GM12878 (cell line): ENCODE measurements at regions not wholly inside any gene's neighbourhood (a gene's known extent, or its start where the extent isn't known, plus 50 kb on each side); places are given as distances from the start of the nearest gene placed in this dataset.

Experiments used
- CHD2 ChIP-seq: IDR thresholded peaks from 2 replicates; pipeline ENCODE4 v1.6.1; 2011; ENCODE audit warnings: low read depth, low read length, improper control_type of control experiment, borderline replicate concordance
- DPF2 ChIP-seq: fragments of 450-650 bp; IDR thresholded peaks from 2 replicates; pipeline ENCODE4 v1.6.1; 2017; ENCODE audit warnings: mild to moderate bottlenecking
- MTA3 ChIP-seq: IDR thresholded peaks from 2 replicates; pipeline ENCODE4 v1.6.1; 2012; ENCODE audit warnings: low read length, inconsistent platforms, borderline replicate concordance
- NR2C2 ChIP-seq: IDR thresholded peaks from 2 replicates; pipeline ENCODE4 v1.6.1; 2011; ENCODE audit warnings: borderline replicate concordance, low read depth; ENCODE audit not compliant: control insufficient read depth, insufficient read length
- SMAD1 ChIP-seq: fragments of 450-650 bp; IDR thresholded peaks from 2 replicates; pipeline ENCODE4 v1.6.1; 2018; ENCODE audit warnings: mild to moderate bottlenecking, low read depth; ENCODE audit not compliant: partially characterized antibody
- SP1 ChIP-seq: IDR thresholded peaks from one replicate; pipeline ENCODE4 v1.6.1; 2011; ENCODE audit warnings: low read depth, low read length
- TF ChIP-seq, protein P1 (sequence below): IDR thresholded peaks from 2 replicates; pipeline ENCODE4 v1.6.1; 2011; ENCODE audit warnings: mild to moderate bottlenecking, low read depth, low read length, moderate library complexity; ENCODE audit not compliant: insufficient replicate concordance
- TF ChIP-seq, protein P2 (sequence below): fragments of 450-650 bp; IDR thresholded peaks from 2 replicates; pipeline ENCODE4 v1.6.1; 2017; ENCODE audit warnings: mild to moderate bottlenecking, moderate library complexity
- TF ChIP-seq, protein P3 (sequence below): IDR thresholded peaks from 2 replicates; pipeline ENCODE4 v1.6.1; 2012; ENCODE audit warnings: low read depth, low read length, improper control_type of control experiment
- TF ChIP-seq, protein P4 (sequence below): fragments of 450-650 bp; IDR thresholded peaks from 2 replicates; pipeline ENCODE4 v1.6.1; 2016; ENCODE audit warnings: mild to moderate bottlenecking

DNA sequence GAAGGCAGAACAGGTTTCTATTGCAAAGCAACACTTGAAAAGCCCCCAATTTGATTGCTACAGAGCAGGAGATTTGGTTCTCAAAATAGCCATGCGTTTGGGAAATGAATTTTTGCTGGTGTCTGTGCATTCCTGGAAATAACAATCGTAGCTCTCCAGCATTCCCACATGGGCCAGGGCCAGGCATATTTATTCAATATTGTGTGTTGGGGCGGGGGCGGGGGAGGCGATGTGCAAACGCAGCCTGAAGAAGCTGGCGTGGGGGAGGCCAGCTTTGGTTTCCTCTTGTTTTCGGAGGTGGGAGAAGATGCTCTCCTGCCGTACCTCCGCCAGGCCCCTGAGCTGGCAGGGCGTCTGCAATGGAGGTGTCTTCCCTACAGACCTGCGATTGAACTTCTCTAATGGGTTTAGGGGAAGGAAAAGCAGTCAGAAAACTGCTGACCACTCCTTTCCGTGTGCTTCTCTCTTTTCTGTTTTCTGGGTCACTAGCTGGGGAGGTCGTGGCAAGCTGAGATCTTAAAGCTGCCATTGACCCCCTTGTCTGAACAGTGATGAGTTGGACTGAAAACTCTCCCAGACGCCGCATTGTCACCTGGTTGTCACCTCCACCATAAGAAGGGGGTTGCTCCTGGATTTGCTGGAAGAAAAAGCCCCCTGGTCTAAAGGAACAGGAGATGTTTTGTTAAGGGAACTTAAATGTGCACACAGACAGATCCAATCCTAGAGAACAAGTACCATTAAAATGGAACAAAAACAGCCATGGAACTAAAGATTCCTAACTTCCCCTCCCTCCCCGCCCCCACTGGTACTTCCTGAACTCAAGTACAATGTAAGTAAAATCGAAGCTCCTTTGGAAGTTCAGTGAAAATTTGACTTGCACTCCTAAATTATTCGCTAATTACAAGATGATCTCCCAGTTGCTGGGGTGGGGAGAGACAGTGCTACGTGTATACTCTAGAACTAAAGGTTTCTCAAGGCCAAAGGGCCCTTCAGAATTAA lies 56.4 kb upstream of the HABP2 start (continued):
- TF ChIP-seq, protein P1, sequence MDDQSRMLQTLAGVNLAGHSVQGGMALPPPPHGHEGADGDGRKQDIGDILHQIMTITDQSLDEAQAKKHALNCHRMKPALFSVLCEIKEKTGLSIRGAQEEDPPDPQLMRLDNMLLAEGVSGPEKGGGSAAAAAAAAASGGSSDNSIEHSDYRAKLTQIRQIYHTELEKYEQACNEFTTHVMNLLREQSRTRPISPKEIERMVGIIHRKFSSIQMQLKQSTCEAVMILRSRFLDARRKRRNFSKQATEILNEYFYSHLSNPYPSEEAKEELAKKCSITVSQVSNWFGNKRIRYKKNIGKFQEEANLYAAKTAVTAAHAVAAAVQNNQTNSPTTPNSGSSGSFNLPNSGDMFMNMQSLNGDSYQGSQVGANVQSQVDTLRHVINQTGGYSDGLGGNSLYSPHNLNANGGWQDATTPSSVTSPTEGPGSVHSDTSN: no peak
- TF ChIP-seq, protein P2, sequence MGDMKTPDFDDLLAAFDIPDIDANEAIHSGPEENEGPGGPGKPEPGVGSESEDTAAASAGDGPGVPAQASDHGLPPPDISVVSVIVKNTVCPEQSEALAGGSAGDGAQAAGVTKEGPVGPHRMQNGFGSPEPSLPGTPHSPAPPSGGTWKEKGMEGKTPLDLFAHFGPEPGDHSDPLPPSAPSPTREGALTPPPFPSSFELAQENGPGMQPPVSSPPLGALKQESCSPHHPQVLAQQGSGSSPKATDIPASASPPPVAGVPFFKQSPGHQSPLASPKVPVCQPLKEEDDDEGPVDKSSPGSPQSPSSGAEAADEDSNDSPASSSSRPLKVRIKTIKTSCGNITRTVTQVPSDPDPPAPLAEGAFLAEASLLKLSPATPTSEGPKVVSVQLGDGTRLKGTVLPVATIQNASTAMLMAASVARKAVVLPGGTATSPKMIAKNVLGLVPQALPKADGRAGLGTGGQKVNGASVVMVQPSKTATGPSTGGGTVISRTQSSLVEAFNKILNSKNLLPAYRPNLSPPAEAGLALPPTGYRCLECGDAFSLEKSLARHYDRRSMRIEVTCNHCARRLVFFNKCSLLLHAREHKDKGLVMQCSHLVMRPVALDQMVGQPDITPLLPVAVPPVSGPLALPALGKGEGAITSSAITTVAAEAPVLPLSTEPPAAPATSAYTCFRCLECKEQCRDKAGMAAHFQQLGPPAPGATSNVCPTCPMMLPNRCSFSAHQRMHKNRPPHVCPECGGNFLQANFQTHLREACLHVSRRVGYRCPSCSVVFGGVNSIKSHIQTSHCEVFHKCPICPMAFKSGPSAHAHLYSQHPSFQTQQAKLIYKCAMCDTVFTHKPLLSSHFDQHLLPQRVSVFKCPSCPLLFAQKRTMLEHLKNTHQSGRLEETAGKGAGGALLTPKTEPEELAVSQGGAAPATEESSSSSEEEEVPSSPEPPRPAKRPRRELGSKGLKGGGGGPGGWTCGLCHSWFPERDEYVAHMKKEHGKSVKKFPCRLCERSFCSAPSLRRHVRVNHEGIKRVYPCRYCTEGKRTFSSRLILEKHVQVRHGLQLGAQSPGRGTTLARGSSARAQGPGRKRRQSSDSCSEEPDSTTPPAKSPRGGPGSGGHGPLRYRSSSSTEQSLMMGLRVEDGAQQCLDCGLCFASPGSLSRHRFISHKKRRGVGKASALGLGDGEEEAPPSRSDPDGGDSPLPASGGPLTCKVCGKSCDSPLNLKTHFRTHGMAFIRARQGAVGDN: no peak
- TF ChIP-seq SMAD1 (no peak), DPF2 (no peak), NR2C2 (no peak), CHD2 (no peak), SP1 (no peak), MTA3 (no peak)
- TF ChIP-seq, protein P3, sequence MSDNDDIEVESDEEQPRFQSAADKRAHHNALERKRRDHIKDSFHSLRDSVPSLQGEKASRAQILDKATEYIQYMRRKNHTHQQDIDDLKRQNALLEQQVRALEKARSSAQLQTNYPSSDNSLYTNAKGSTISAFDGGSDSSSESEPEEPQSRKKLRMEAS: no peak
- TF ChIP-seq, protein P4, sequence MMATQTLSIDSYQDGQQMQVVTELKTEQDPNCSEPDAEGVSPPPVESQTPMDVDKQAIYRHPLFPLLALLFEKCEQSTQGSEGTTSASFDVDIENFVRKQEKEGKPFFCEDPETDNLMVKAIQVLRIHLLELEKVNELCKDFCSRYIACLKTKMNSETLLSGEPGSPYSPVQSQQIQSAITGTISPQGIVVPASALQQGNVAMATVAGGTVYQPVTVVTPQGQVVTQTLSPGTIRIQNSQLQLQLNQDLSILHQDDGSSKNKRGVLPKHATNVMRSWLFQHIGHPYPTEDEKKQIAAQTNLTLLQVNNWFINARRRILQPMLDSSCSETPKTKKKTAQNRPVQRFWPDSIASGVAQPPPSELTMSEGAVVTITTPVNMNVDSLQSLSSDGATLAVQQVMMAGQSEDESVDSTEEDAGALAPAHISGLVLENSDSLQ: no peak
